GM18868 (cell line): ENCODE measurements at regions not wholly inside any gene's neighbourhood (a gene's known extent, or its start where the extent isn't known, plus 50 kb on each side); places are given as distances from the start of the nearest gene placed in this dataset.

Experiments used
- ATAC-seq: cut with Tn5 transposase; IDR thresholded peaks from one replicate; pipeline ENCODE4 v1.9.1; 2021; ENCODE audit warnings: mild to moderate bottlenecking, moderate library complexity; ENCODE audit not compliant: unreplicated experiment

DNA sequence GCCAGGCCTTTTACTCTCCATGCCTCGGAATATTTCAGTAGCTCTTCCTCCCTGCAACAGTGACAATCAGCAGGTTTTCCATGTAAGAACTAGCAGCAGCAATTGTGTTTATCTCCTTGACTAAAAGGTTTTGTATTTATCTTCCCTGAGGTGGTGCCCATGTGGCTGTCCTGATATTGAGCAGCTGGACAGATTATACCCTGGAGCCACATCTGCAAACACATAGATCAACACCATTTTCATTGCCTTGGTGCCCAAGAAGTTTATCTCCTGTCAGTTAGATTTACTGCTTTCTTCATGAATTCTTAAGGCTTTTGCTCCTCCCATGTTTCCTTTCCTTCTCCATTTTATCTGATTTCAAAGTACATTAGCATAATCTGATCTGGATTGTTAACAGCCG lies 378.4 kb downstream of the SPATA31D1 start:
- no peak for ATAC-seq

DNA sequence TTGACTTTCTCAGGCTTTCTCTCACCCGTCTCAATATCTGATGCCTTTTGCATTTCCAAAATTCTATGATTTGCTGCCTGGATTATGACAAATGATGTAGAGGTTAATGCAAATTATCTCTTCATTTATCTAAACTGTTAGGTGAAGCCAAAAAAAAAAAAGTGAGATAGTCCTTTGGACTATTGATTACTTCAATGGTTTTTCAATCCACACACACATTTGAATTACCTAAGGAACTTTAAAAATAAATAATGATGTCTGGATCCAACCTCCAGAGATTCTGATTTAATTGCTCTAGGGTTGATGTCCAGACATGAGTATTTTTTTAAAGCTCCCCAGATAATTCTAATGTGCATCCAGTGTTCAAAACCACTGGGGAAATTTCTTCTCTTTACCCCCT lies 379.4 kb downstream of the SPATA31D1 start:
- no peak for ATAC-seq

DNA sequence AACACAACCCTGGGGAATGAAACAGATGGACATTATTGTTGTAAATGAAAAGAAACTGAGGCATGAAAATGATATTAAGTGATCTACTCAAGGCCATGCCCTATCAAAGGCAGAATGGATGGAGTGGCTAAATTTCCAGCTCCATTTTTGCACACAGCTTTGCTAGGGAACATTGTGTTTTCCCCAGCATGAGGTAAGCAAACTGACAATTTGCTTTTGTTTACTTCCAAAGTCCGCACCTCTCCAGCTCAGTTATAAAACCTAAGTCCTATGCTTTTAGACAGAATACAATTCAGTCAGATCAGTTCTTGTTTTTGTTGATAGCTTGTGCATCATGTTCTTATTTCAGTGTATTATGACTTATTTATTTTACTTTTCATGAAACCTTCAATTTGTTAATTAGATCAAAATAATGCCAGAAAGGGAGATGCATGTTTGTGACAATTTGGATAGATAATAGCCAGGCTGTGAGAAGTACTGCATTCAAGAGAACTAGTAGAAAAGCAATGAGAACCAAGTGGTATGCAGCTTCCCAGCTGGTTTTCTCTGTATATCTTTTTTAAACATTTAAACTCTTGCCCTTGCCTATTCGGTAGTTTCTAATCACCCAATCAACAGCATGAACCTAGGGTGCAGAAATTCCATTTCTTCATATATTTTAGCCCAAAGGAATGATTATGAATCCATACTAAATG lies 380.8 kb downstream of the SPATA31D1 start:
- ATAC-seq: no peak

DNA sequence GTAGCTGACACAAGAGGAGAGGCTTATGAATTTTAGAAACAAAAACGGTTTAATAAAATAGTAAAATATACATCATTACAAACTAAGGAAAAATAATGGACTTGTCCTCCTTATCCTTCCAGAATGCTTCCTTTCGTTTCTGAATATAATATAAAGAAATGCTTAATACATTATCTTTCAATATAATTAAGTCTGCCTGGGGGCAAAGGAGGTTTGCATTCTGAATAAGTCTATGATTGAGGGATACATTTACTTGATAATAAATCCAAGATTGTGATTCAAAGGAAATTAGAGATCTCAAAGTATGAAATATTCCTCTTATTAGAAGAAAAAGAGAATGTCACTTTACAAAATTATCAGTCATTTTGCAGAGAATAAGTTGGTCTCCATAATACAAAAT lies 386.5 kb downstream of the SPATA31D1 start:
- no peak for ATAC-seq

DNA sequence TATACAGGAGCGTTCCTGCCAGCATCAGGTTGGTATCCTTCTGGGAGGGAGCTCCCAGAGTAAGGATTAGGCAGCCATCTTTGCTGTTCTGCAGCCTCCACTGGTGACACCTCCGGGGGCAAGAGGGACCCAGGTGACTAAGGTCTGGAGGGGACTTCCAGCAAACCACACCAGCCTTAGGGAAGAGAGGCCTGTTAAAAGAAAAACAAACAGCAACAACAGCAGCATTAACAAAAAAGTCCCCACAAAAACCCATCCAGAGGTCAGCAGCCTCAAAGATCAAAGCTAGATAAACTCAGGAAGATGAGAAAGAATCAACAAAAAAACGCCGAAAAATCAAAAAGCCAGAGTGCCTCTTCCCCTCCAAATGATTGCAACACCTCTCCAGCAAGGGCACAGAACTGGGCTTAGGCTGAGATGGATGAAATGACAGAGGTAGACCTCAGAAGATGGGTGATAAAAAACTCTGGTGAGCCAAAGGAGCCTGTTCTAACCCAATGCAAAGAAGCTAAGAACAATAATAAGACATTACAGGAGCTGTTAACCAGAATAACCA lies 388.2 kb downstream of the SPATA31D1 start:
- no peak for ATAC-seq

DNA sequence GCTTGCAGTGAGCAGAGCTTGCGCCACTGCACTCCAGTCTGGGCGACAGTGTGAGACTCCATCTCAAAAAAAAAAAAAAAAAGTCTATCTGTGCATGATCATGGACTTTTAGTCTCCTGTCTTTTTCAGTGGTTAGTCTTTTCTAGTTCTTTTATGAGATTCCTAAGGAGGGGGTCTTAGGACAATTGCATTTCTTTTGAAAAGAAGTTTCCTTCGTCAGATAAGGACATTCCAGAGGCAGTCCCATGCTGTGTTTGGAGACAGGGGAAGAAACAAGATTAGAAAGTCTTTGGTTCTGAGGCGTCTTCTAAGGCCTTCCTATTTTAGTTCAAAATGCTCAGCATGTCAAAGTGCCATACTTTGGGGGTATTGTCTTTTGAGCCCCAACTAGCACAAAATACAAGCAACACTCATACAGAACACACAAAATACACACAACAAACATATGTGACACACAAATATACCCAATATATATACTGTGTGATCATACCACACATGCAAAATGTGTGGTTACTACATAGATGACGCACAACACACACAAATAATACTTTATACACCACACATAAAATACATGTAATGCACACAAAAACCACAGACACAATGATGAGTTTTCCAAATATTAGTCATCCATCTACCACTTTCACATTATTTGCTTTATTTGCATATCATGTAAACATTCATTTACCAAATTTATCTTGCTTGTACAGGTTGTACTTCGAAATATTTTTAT lies 394.5 kb downstream of the SPATA31D1 start:
- ATAC-seq: peak; percentile 90

DNA sequence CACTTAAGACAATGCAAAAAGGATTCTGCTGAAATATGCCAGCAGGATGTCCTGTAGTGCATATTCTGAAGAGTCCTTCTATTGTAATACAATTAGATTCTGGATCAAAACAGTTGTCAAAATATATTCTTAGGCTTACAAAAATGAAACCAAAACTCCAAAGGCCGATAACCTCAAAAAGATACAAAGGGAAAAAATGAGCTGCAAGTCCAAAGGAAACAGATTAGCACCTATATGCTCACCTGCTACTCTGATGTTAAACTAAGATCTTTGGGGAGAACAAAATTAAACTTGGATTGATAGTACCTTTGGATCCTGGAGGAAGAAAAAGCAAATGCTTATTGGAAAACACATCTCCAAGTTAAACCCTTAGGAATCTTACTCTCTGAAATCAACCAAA lies 397.1 kb downstream of the SPATA31D1 start:
- ATAC-seq: no peak

DNA sequence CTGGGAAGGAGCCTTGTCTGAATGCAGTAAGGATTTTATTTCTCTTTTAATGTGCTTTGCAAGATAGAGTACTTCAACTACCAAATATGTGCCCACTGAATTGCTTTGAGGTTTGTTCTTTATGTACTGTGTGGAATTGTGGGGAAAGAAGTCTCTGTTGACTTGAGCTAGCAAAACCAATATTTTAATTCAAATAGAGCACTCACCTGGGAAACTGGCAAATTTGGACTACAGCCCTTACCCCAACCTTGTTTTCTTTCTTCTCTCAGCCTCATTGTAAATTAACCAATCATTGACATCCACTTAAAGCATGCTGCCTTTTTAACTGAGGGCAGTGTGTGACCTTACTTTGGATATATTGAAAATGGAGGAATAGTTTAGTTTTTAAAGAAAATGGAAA lies 409.0 kb downstream of the SPATA31D1 start:
- ATAC-seq: no peak

DNA sequence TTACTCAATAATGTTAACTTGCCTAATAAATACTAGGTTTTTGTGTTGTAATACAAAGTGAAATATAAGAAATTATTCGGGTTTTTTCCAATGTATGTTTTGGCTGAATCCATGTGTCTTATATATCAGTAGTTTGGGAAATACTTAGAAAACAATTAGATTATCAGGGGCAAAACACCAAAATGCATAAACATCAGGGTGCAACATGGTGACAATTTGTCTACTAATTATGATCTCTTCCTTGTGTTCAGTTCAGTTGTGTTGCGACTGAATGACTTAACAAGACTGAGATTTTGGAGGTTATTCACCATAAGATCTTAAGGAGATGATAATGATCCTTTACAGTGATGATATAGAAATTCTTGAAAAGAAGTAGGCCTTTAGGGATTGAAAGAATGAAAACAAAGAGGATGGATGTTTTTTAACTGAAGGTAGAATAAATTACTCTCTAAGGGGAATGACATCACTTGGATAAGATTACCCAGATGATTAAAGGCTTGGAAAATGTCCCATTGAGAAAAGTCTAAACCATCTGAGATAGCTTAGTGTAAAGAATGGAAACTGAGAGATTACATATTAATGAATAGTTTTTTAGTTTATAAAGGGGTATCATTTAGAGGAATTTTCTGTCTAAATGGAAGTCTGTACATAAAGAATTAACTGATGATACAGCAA lies 415.8 kb downstream of the SPATA31D1 start:
- ATAC-seq: no peak

DNA sequence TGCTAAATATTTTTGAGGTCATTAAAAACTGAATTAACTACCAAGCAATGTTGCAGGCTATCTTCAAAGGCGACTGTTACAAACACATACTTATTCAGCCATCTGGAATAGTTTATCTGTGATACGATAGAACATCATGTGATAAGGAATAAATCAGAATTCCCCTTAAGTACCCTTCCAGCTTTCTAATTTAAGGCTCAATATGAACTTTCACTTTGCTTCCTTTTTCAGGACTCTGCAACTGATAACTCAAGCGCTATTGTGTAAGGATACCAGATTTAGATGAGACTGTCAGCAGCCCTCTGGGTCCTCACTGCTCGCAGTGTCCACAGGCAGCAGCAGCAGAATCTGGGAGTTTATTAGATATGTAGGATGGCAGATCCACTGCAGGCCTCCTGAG lies 416.3 kb downstream of the SPATA31D1 start:
- no peak for ATAC-seq

DNA sequence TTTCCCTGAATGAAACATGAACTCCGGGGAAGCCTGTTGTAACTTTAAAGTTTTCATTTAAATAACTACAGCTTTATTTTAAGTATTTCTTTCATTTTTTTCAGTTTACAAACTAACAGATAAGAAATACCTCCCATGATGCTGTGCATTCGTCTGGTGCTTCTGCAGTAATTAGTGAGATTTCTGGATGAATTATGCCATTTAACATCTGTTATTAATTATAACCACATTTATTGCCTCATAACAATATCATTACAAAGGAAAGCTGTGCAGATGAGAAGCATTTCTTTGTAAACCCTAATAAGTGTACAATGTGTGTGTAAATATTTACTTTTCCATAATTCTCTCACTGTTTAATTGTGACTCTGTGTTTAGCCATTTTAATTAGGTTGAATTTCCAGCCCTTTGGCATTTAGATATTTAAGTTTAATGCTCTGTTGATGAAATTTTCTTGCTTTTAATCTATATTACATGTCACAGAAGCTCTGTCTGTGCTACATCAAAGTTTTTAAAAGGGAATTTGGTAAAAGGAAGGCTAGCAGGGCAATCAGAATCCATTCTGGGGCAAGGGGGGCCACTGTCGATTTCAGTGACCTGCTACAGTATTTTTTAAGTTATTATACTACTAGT lies 418.0 kb downstream of the SPATA31D1 start:
- ATAC-seq: no peak

DNA sequence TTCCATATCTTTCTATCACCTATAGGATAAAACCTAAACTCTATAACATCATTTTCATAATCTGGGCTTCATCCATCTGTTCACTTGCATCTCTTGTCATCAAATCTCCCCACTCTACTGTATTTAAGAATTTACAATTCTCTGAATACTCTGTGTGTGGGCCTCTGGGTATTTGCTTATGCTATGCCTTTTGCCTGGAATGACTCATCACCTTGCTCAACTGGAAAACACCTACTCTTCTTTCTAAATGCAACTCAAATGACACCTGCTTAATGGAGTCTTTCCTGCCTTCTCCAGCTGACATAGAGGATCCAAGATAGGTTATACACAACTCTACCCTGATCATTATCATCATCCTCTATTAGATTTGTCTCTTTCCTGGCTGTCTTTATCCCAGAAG lies 421.7 kb downstream of the SPATA31D1 start:
- peak; percentile 95 for ATAC-seq

DNA sequence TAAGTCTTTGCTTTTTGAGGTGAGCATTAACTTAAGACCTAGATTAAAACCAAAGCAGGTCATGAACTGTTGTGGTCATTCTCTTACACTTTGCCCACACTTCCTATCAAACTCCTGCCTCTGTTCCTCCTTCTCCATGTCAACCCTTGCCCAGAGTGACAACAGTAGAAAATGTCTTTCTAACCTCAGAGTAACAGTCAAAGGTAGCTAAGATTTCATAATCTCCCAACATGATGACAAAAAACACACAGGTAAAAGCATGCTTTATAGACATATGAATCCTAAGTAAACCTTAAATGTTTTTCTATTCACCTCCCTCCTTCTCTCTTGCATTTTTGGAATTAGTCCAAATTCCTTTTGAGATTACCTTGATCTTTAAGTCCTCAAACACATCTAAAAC lies 422.3 kb downstream of the SPATA31D1 start:
- peak; percentile 26 for ATAC-seq

DNA sequence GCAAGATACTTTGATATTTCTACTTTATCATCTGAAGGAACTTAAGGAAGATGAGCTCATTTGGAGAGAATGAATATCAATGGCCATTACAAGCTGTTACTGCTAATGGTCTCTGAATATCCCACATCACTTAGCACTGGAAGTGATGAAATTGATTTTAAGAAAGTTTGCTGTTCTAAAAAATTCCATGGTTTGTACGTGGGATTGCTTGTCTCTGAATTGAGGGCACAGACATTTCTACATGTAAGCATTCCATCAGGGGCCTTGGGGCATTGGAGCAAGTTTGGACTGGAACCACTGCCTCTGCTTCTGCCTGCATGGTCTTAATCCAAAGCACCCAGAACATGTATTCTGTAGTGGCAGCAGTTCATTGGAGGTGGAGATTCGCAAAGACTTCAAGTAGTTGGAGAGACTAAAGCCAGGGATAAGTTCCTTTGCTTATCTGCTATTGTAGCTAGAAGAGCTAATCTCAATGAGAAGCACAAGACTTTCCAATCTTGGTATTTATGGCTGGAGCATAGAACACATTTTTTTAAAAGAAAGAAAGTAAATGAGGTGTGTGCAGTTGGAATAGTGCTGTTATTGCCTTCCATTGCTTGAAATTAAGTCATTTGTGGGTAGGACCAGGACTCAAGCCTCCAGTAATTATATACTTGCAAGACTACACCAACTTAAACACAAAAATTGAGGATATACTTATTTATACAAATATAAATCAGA lies 424.2 kb downstream of the SPATA31D1 start:
- no peak for ATAC-seq

DNA sequence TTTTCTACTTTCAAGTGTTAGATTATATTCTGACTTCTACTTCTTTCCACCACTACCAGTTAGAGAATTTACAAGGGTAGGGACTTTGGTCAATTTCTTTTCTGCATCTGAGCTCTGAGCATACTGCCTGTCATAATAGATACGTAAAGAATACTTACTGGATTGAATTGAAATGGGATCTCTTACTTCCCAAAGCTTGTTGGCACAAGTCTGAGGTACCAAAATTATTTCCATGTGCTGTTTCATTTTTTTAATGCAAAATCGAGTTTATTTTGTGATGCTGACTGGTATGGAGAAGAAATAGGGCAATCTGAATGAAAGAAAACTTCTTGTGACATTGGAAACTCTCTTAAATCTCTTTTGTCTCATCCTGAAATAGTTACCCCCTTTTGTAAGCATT lies 428.9 kb downstream of the SPATA31D1 start:
- ATAC-seq: no peak

DNA sequence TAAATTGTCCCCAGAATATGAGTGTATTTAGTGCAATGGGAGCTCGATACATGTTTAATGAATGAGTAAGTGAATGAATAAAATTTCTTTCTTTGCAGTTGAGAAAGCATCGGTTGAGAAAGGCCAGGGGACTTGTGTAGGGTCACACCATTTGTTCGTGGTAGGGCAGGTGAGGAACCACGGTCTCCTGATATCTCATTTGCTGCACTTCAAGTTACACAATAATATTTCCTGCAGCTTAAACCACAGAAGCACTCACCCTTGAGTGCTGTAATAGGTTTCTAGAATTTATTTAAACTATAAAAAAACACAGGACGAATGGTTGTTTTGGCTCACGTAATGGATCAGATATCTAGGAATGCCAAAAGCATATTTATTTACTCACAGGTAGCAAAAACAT lies 429.8 kb downstream of the SPATA31D1 start:
- ATAC-seq: peak; percentile 40

DNA sequence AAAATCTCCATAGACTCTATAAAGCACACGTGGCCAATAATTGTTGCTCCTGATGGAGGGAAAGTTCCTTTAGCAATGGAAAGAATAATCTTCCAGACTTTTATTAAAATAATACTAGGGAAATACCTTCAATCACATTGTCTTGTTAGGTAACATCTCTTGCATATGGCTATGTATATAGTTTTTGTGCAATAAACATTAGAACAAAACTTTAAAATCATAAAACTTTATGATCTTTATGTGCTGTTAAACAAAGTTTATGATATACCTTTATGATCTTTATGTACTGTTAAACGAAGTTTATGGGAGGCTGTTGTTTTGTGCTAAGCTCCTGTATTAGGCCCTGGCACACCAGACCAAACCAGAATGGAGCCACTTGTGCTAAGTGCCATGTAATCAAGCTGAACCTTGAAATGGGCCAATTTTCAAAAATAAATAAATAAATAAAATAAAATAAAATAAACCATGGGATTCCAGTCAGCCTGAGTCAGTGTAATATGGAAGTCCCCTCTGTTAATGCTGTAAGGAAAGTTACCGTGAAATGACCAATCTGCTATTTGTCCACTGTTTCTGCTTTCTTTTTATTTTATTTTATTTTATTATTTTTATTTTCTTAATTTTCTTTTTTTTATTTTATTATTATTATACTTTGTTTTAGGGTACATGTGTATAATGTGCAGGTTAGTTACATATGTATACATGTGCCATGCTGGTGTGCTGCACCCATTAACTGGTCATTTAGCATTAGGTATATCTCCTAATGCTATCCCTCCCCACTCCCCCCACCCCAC lies 431.3 kb downstream of the SPATA31D1 start:
- no peak for ATAC-seq

DNA sequence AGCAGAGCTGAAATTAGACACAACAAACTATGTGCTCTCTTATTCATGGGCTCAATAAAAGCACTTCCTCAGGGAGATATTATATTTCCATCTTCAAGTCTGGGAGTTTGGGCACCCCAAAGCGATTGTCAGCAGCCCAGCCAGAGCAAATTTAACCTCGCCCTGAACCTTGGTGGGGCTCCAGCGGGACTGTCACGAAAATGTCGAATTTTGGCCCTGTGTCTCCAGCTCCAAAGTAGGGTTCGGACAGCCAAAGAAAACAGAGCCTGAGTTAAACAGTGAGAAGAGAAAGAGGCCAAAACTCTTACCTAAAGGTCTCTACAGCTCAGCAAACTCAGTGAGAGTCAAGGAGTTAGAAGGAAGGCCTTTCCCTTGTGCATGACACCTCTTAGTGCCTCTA lies 432.9 kb downstream of the SPATA31D1 start:
- no peak for ATAC-seq

DNA sequence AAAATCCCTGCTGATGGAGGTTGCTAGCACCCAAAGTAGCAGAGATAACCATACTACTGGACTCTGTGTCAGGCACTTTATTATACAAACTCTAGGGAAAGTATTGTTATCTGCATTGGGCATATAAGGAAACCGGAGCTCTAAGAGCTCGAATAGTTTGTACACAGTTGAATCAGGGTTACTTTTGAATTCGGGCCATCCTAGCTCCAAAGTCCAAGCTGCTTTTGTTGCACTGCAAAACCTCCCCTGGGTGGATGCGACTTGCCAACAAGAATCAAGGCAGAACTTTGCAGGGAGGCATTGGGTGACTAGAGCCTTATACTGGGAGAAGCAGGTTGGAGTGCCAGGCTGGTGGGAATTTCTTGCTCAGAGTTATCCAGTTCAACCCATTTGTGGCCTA lies 435.1 kb downstream of the SPATA31D1 start:
- ATAC-seq: no peak

DNA sequence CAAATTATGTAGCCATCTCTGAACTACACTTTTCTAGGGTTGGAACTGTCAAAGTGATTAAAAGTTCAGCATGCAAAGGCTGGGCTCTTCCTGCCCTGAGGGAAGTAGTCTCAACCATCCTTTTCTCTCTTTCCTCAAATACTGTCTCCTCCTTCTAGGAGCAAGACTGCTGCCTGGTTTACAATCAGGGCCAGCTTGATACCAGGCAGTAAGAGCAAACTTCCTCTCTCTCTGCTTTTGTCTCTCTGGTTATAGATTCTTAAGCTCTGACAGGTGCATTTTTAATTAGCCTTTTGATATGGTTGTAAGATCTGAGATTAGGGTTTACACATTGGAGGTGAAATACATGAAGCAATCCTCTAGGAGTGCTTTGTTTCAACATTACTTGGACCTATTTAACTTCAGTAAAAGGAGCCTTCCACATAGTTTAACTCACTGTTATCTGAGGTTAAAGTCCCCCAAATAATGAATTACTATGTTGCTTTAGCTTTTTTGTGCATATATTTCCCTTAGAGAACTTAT lies 436.1 kb downstream of the SPATA31D1 start:
- no peak for ATAC-seq
